ENCODE measurements at regions not wholly inside any gene's neighbourhood (a gene's known extent, or its start where the extent isn't known, plus 50 kb on each side); places are given as distances from the start of the nearest gene placed in this dataset.

GRCh38 chr2:120410487-120410886, 64.6 kb downstream of the INHBB start:
- H2AFZ ChIP-seq (ENCODE audit: low read length), result no peak overlapping the region
- no peak for TF ChIP-seq EZH2 (IDR thresholded peaks at IDR 0.05; ENCODE audit: low read length, missing control alignments)
- no peak for TF ChIP-seq CTCF (conservative IDR thresholded peaks at IDR 0.05 in 1 of 2, IDR thresholded peaks at IDR 0.05 in 1 of 2; ENCODE audit: low read depth in 1 of 2, low read length in 2 of 2)
- H3K4me2 ChIP-seq (ENCODE audit: extremely low read depth, insufficient read depth, low read length), result no peak overlapping the region
- H3K9me3 ChIP-seq (ENCODE audit: control insufficient read depth, insufficient read depth, low read depth, low read length), result no peaks in the 10 kb centered on the region
- H3K4me3 ChIP-seq (replicated peaks in 1 of 4; ENCODE audit: control extremely low read depth in 1 of 4, insufficient read depth in 1 of 4, low read depth in 3 of 4, low read length in 4 of 4), result no peak overlapping the region
- H4K20me1 ChIP-seq (ENCODE audit: control insufficient read depth, extremely low read depth, insufficient read depth, low read length), result no peaks in the 10 kb centered on the region
- no peaks in the 10 kb centered on the region for H3K4me1 ChIP-seq (ENCODE audit: control insufficient read depth, extremely low read depth, insufficient read depth, low read length)
- H3K27me3 ChIP-seq (ENCODE audit: control insufficient read depth, insufficient read depth, low read length), result peaks cover 8% of the 10 kb centered on the region
- no peak for DNase-seq (ENCODE audit: low read depth in 2 of 2)
- H3K36me3 ChIP-seq (ENCODE audit: control insufficient read depth, insufficient read depth, low read length), result no peaks in the 10 kb centered on the region
- H3K27ac ChIP-seq (ENCODE audit: insufficient read depth, low read length), result no peak overlapping the region
- H3K79me2 ChIP-seq (ENCODE audit: control insufficient read depth, insufficient read depth, low read length), result no peaks in the 10 kb centered on the region
- no peak overlapping the region for H3K9ac ChIP-seq (ENCODE audit: insufficient read depth, low read length)

DNA sequence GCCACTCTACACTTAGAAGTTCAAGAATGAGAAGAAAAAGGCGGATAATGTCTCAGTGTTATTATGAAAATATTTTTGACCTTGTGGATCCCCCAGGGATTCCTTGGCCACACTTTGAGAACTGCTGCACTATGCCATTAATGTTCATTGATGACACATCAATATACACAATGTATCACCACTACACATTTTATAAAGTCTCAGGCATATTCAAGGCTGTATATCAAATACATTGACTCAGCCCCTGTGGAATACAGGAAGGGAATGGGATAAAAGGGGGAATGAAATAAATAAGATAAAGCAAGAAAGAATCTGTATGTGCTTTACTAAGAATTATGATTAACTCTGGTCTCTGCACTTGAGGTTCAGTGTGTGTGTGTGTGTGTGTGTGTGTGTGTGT, 69.1 kb downstream of the INHBB start:
- Histone ChIP-seq H3K4me3 (replicated peaks in 1 of 4; ENCODE audit: control extremely low read depth in 1 of 4, insufficient read depth in 1 of 4, low read depth in 3 of 4, low read length in 4 of 4) (no peak overlapping the region), H3K27me3 (ENCODE audit: control insufficient read depth, insufficient read depth, low read length) (peaks cover 7% of the 10 kb centered on the region), H3K9me3 (ENCODE audit: control insufficient read depth, insufficient read depth, low read depth, low read length) (no peaks in the 10 kb centered on the region), H3K27ac (ENCODE audit: insufficient read depth, low read length) (no peak overlapping the region), H3K9ac (ENCODE audit: insufficient read depth, low read length) (no peak overlapping the region), H3K4me1 (ENCODE audit: control insufficient read depth, extremely low read depth, insufficient read depth, low read length) (no peaks in the 10 kb centered on the region), H3K79me2 (ENCODE audit: control insufficient read depth, insufficient read depth, low read length) (no peaks in the 10 kb centered on the region), H4K20me1 (ENCODE audit: control insufficient read depth, extremely low read depth, insufficient read depth, low read length) (no peaks in the 10 kb centered on the region), H3K36me3 (ENCODE audit: control insufficient read depth, insufficient read depth, low read length) (no peaks in the 10 kb centered on the region), H2AFZ (ENCODE audit: low read length) (no peak overlapping the region), H3K4me2 (ENCODE audit: extremely low read depth, insufficient read depth, low read length) (no peak overlapping the region)
- TF ChIP-seq EZH2 (IDR thresholded peaks at IDR 0.05; ENCODE audit: low read length, missing control alignments) (no peak), CTCF (conservative IDR thresholded peaks at IDR 0.05 in 1 of 2, IDR thresholded peaks at IDR 0.05 in 1 of 2; ENCODE audit: low read depth in 1 of 2, low read length in 2 of 2) (no peak)
- no peak for DNase-seq (ENCODE audit: low read depth in 2 of 2)

- H3K9ac ChIP-seq (ENCODE audit: insufficient read depth, low read length), result no peak overlapping the region
- no peaks in the 10 kb centered on the region for H4K20me1 ChIP-seq (ENCODE audit: control insufficient read depth, extremely low read depth, insufficient read depth, low read length)
- no peak overlapping the region for H3K4me2 ChIP-seq (ENCODE audit: extremely low read depth, insufficient read depth, low read length)
- no peaks in the 10 kb centered on the region for H3K9me3 ChIP-seq (ENCODE audit: control insufficient read depth, insufficient read depth, low read depth, low read length)
- TF ChIP-seq EZH2 (IDR thresholded peaks at IDR 0.05; ENCODE audit: low read length, missing control alignments) (no peak), CTCF (conservative IDR thresholded peaks at IDR 0.05 in 1 of 2, IDR thresholded peaks at IDR 0.05 in 1 of 2; ENCODE audit: low read depth in 1 of 2, low read length in 2 of 2) (no peak)
- H3K4me3 ChIP-seq (replicated peaks in 1 of 4; ENCODE audit: control extremely low read depth in 1 of 4, insufficient read depth in 1 of 4, low read depth in 3 of 4, low read length in 4 of 4), result no peak overlapping the region
- H3K79me2 ChIP-seq (ENCODE audit: control insufficient read depth, insufficient read depth, low read length), result no peaks in the 10 kb centered on the region
- no peaks in the 10 kb centered on the region for H3K36me3 ChIP-seq (ENCODE audit: control insufficient read depth, insufficient read depth, low read length)
- H3K4me1 ChIP-seq (ENCODE audit: control insufficient read depth, extremely low read depth, insufficient read depth, low read length), result no peaks in the 10 kb centered on the region
- H3K27ac ChIP-seq (ENCODE audit: insufficient read depth, low read length), result no peak overlapping the region
- H2AFZ ChIP-seq (ENCODE audit: low read length), result no peak overlapping the region
- DNase-seq (ENCODE audit: low read depth in 2 of 2), result no peak
- peaks cover 9% of the 10 kb centered on the region for H3K27me3 ChIP-seq (ENCODE audit: control insufficient read depth, insufficient read depth, low read length)
Observed at GRCh38 chr2:120415728-120416509, 70.0 kb downstream of the INHBB start.
